ENCODE measurements at regions not wholly inside any gene's neighbourhood (a gene's known extent, or its start where the extent isn't known, plus 50 kb on each side); places are given as distances from the start of the nearest gene placed in this dataset.

GRCh38 chr5:77948476-77948875 lies 172.3 kb upstream of the TBCA start:
- no peaks in the 10 kb centered on the region for H3K9me3 ChIP-seq (ENCODE audit: control insufficient read depth in 2 of 2, insufficient read depth in 1 of 2, low read length in 1 of 2)
- H3K4me3 ChIP-seq (ENCODE audit: low read length in 2 of 2), result no peak overlapping the region
- DNase-seq (ENCODE audit: low read depth in 6 of 9, low spot score in 9 of 9), result no peak
- no peak overlapping the region for H3K27ac ChIP-seq (ENCODE audit: low read depth in 1 of 2, low read length in 1 of 2)
- no peaks in the 10 kb centered on the region for H3K36me3 ChIP-seq (ENCODE audit: control insufficient read depth in 2 of 2, insufficient read depth in 2 of 2, low read length in 1 of 2)
- 97% methylated on average over 1 of the region's 1 CpG for WGBS
- peaks cover 0 to 20% of the 10 kb centered on the region in 2 donors for H3K27me3 ChIP-seq (ENCODE audit: control insufficient read depth in 2 of 2, insufficient read depth in 1 of 2, low read length in 1 of 2)
- no peaks in the 10 kb centered on the region for H3K4me1 ChIP-seq (ENCODE audit: control insufficient read depth in 2 of 2, insufficient read depth in 2 of 2, low read length in 2 of 2)

- DNase-seq (ENCODE audit: low read depth in 6 of 9, low spot score in 9 of 9), result no peak
- Histone ChIP-seq H3K27me3 (ENCODE audit: control insufficient read depth in 2 of 2, insufficient read depth in 1 of 2, low read length in 1 of 2) (peaks cover 0 to 18% of the 10 kb centered on the region in 2 donors), H3K36me3 (ENCODE audit: control insufficient read depth in 2 of 2, insufficient read depth in 2 of 2, low read length in 1 of 2) (no peaks in the 10 kb centered on the region), H3K4me3 (ENCODE audit: low read length in 2 of 2) (no peak overlapping the region), H3K9me3 (ENCODE audit: control insufficient read depth in 2 of 2, insufficient read depth in 1 of 2, low read length in 1 of 2) (no peaks in the 10 kb centered on the region), H3K4me1 (ENCODE audit: control insufficient read depth in 2 of 2, insufficient read depth in 2 of 2, low read length in 2 of 2) (no peaks in the 10 kb centered on the region), H3K27ac (ENCODE audit: low read depth in 1 of 2, low read length in 1 of 2) (no peak overlapping the region)
- 93% methylated on average over 7 of the region's 7 CpGs for WGBS
These were observed 170.9 kb upstream of the TBCA start for GRCh38 chr5:77947041-77947428.

- no peak for DNase-seq (ENCODE audit: low read depth in 6 of 9, low spot score in 9 of 9)
- WGBS, result 88% methylated on average over 4 of the region's 4 CpGs
- no peaks in the 10 kb centered on the region for H3K4me1 ChIP-seq (ENCODE audit: control insufficient read depth in 2 of 2, insufficient read depth in 2 of 2, low read length in 2 of 2)
- H3K27me3 ChIP-seq (ENCODE audit: control insufficient read depth in 2 of 2, insufficient read depth in 1 of 2, low read length in 1 of 2), result peaks cover 0 to 13% of the 10 kb centered on the region in 2 donors
- H3K4me3 ChIP-seq (ENCODE audit: low read length in 2 of 2), result no peak overlapping the region
- H3K36me3 ChIP-seq (ENCODE audit: control insufficient read depth in 2 of 2, insufficient read depth in 2 of 2, low read length in 1 of 2), result no peaks in the 10 kb centered on the region
- H3K9me3 ChIP-seq (ENCODE audit: control insufficient read depth in 2 of 2, insufficient read depth in 1 of 2, low read length in 1 of 2), result no peaks in the 10 kb centered on the region
- H3K27ac ChIP-seq (ENCODE audit: low read depth in 1 of 2, low read length in 1 of 2), result no peak overlapping the region
These were observed 170.4 kb upstream of the TBCA start for GRCh38 chr5:77946381-77947040.

GRCh38 chr5:77945874-77946273 lies 169.7 kb upstream of the TBCA start:
- peaks cover 0 to 13% of the 10 kb centered on the region in 2 donors for H3K27me3 ChIP-seq (ENCODE audit: control insufficient read depth in 2 of 2, insufficient read depth in 1 of 2, low read length in 1 of 2)
- no peak for DNase-seq (ENCODE audit: low read depth in 6 of 9, low spot score in 9 of 9)
- H3K9me3 ChIP-seq (ENCODE audit: control insufficient read depth in 2 of 2, insufficient read depth in 1 of 2, low read length in 1 of 2), result no peaks in the 10 kb centered on the region
- no peak overlapping the region for H3K4me3 ChIP-seq (ENCODE audit: low read length in 2 of 2)
- H3K27ac ChIP-seq (ENCODE audit: low read depth in 1 of 2, low read length in 1 of 2), result no peak overlapping the region
- H3K36me3 ChIP-seq (ENCODE audit: control insufficient read depth in 2 of 2, insufficient read depth in 2 of 2, low read length in 1 of 2), result no peaks in the 10 kb centered on the region
- WGBS, result 94% methylated on average over 3 of the region's 3 CpGs
- no peaks in the 10 kb centered on the region for H3K4me1 ChIP-seq (ENCODE audit: control insufficient read depth in 2 of 2, insufficient read depth in 2 of 2, low read length in 2 of 2)

GRCh38 chr5:77944757-77945340 lies 168.7 kb upstream of the TBCA start:
- Histone ChIP-seq H3K4me1 (ENCODE audit: control insufficient read depth in 2 of 2, insufficient read depth in 2 of 2, low read length in 2 of 2) (no peaks in the 10 kb centered on the region), H3K27ac (ENCODE audit: low read depth in 1 of 2, low read length in 1 of 2) (no peak overlapping the region), H3K36me3 (ENCODE audit: control insufficient read depth in 2 of 2, insufficient read depth in 2 of 2, low read length in 1 of 2) (no peaks in the 10 kb centered on the region), H3K27me3 (ENCODE audit: control insufficient read depth in 2 of 2, insufficient read depth in 1 of 2, low read length in 1 of 2) (peaks cover 0 to 13% of the 10 kb centered on the region in 2 donors), H3K9me3 (ENCODE audit: control insufficient read depth in 2 of 2, insufficient read depth in 1 of 2, low read length in 1 of 2) (no peaks in the 10 kb centered on the region), H3K4me3 (ENCODE audit: low read length in 2 of 2) (no peak overlapping the region)
- 97% methylated on average over 3 of the region's 3 CpGs for WGBS
- DNase-seq (ENCODE audit: low read depth in 6 of 9, low spot score in 9 of 9), result no peak

GRCh38 chr5:77943851-77944250 lies 167.7 kb upstream of the TBCA start:
- no peaks in the 10 kb centered on the region for H3K9me3 ChIP-seq (ENCODE audit: control insufficient read depth in 2 of 2, insufficient read depth in 1 of 2, low read length in 1 of 2)
- no peak overlapping the region for H3K27ac ChIP-seq (ENCODE audit: low read depth in 1 of 2, low read length in 1 of 2)
- H3K36me3 ChIP-seq (ENCODE audit: control insufficient read depth in 2 of 2, insufficient read depth in 2 of 2, low read length in 1 of 2), result no peaks in the 10 kb centered on the region
- 90% methylated on average over 2 of the region's 2 CpGs for WGBS
- peaks cover 0 to 9% of the 10 kb centered on the region in 2 donors for H3K27me3 ChIP-seq (ENCODE audit: control insufficient read depth in 2 of 2, insufficient read depth in 1 of 2, low read length in 1 of 2)
- H3K4me1 ChIP-seq (ENCODE audit: control insufficient read depth in 2 of 2, insufficient read depth in 2 of 2, low read length in 2 of 2), result no peaks in the 10 kb centered on the region
- no peak for DNase-seq (ENCODE audit: low read depth in 6 of 9, low spot score in 9 of 9)
- H3K4me3 ChIP-seq (ENCODE audit: low read length in 2 of 2), result no peak overlapping the region

- 94% methylated on average over 10 of the region's 10 CpGs for WGBS
- Histone ChIP-seq H3K27me3 (ENCODE audit: control insufficient read depth in 2 of 2, insufficient read depth in 1 of 2, low read length in 1 of 2) (peaks cover 0 to 9% of the 10 kb centered on the region in 2 donors), H3K9me3 (ENCODE audit: control insufficient read depth in 2 of 2, insufficient read depth in 1 of 2, low read length in 1 of 2) (no peaks in the 10 kb centered on the region), H3K4me1 (ENCODE audit: control insufficient read depth in 2 of 2, insufficient read depth in 2 of 2, low read length in 2 of 2) (no peaks in the 10 kb centered on the region), H3K27ac (ENCODE audit: low read depth in 1 of 2, low read length in 1 of 2) (no peak overlapping the region), H3K36me3 (ENCODE audit: control insufficient read depth in 2 of 2, insufficient read depth in 2 of 2, low read length in 1 of 2) (no peaks in the 10 kb centered on the region), H3K4me3 (ENCODE audit: low read length in 2 of 2) (no peak overlapping the region)
- no peak for DNase-seq (ENCODE audit: low read depth in 6 of 9, low spot score in 9 of 9)
These were observed 166.6 kb upstream of the TBCA start for GRCh38 chr5:77942578-77943239.

GRCh38 chr5:77937015-77937908 lies 161.1 kb upstream of the TBCA start:
- WGBS, result 70% methylated on average over 6 of the region's 6 CpGs
- Histone ChIP-seq H3K9me3 (ENCODE audit: control insufficient read depth in 2 of 2, insufficient read depth in 1 of 2, low read length in 1 of 2) (no peaks in the 10 kb centered on the region), H3K27ac (ENCODE audit: low read depth in 1 of 2, low read length in 1 of 2) (no peak overlapping the region), H3K27me3 (ENCODE audit: control insufficient read depth in 2 of 2, insufficient read depth in 1 of 2, low read length in 1 of 2) (no peaks in the 10 kb centered on the region), H3K4me1 (ENCODE audit: control insufficient read depth in 2 of 2, insufficient read depth in 2 of 2, low read length in 2 of 2) (peaks cover 0 to 6% of the 10 kb centered on the region in 2 donors), H3K36me3 (ENCODE audit: control insufficient read depth in 2 of 2, insufficient read depth in 2 of 2, low read length in 1 of 2) (no peaks in the 10 kb centered on the region), H3K4me3 (ENCODE audit: low read length in 2 of 2) (no peak overlapping the region)
- no peak for DNase-seq (ENCODE audit: low read depth in 6 of 9, low spot score in 9 of 9)

GRCh38 chr5:77936365-77936693 lies 160.2 kb upstream of the TBCA start:
- Histone ChIP-seq H3K4me3 (ENCODE audit: low read length in 2 of 2) (no peak overlapping the region), H3K27me3 (ENCODE audit: control insufficient read depth in 2 of 2, insufficient read depth in 1 of 2, low read length in 1 of 2) (no peaks in the 10 kb centered on the region), H3K36me3 (ENCODE audit: control insufficient read depth in 2 of 2, insufficient read depth in 2 of 2, low read length in 1 of 2) (no peaks in the 10 kb centered on the region), H3K27ac (ENCODE audit: low read depth in 1 of 2, low read length in 1 of 2) (no peak overlapping the region), H3K9me3 (ENCODE audit: control insufficient read depth in 2 of 2, insufficient read depth in 1 of 2, low read length in 1 of 2) (no peaks in the 10 kb centered on the region), H3K4me1 (ENCODE audit: control insufficient read depth in 2 of 2, insufficient read depth in 2 of 2, low read length in 2 of 2) (peaks cover 0 to 6% of the 10 kb centered on the region in 2 donors)
- WGBS, result 95% methylated on average over 3 of the region's 3 CpGs
- no peak for DNase-seq (ENCODE audit: low read depth in 6 of 9, low spot score in 9 of 9)

All from thymus (tissue), 11 donors.